CD4-positive, alpha-beta memory T cell (primary cell): ENCODE measurements at regions not wholly inside any gene's neighbourhood (a gene's known extent, or its start where the extent isn't known, plus 50 kb on each side); places are given as distances from the start of the nearest gene placed in this dataset.

Source experiments
- CTCF ChIA-PET: fragments of 350-600 bp; sonication (Branson Sonifier 250); formaldehyde crosslinking; loops from one replicate; lab custom pipeline; 2021; ENCODE audit warnings: inconsistent platforms; ENCODE audit not compliant: partially characterized antibody; lab: Charles Lee
- POLR2A ChIA-PET: fragments of 350-600 bp; sonication (Branson Sonifier 250); formaldehyde crosslinking; loops from one replicate; lab custom pipeline; 2021; ENCODE audit not compliant: partially characterized antibody; lab: Charles Lee
- DNase-seq, 5 donors: peaks; one replicate each; pipeline versions ENCODE4 v3.0.0 to v3.0.0-alpha.2; 2020 to 2022; ENCODE audit warnings: mixed read lengths in 1 of 5
- H3K27ac ChIP-seq: one replicate; pipeline ENCODE4 v1.7.0; 2013; ENCODE audit warnings: low read depth, low read length
- H3K27me3 ChIP-seq: 2 replicates; pipeline ENCODE4 v1.7.0; 2013; ENCODE audit warnings: mild to moderate bottlenecking, low read length, moderate library complexity; ENCODE audit not compliant: insufficient read depth
- H3K36me3 ChIP-seq: 2 replicates; pipeline ENCODE4 v1.7.0; 2013; ENCODE audit warnings: mild to moderate bottlenecking, low read length, moderate library complexity; ENCODE audit not compliant: insufficient read depth
- H3K4me1 ChIP-seq: 2 replicates; pipeline ENCODE4 v1.7.0; 2013; ENCODE audit warnings: mild to moderate bottlenecking, low read length, moderate library complexity; ENCODE audit not compliant: insufficient read depth
- H3K4me3 ChIP-seq, 2 donors: one replicate each; pipeline ENCODE4 v1.7.0; 2013; ENCODE audit warnings: low read length in 2 of 2, mild to moderate bottlenecking in 1 of 2
- H3K9me3 ChIP-seq, 2 donors: one replicate each; pipeline ENCODE4 v1.7.0; 2013; ENCODE audit warnings: low read length in 2 of 2, control low read depth in 1 of 2; ENCODE audit not compliant: control insufficient read depth in 1 of 2
- H3K27ac Mint-ChIP-seq, 7 donors: one replicate each; pipeline ENCODE4 v1.8.0; 2020 to 2021; ENCODE audit warnings: mixed read lengths in 7 of 7, mild to moderate bottlenecking in 6 of 7, inconsistent platforms in 3 of 7, moderate library complexity in 3 of 7
- H3K27me3 Mint-ChIP-seq, 2 donors: one replicate each; pipeline ENCODE4 v1.8.0; 2020 to 2021; ENCODE audit warnings: mixed read lengths in 2 of 2
- H3K36me3 Mint-ChIP-seq, 2 donors: one replicate each; pipeline ENCODE4 v1.8.0; 2020 to 2021; ENCODE audit warnings: mixed read lengths in 2 of 2, inconsistent platforms in 1 of 2, mild to moderate bottlenecking in 1 of 2
- H3K4me1 Mint-ChIP-seq, 4 donors: one replicate each; pipeline ENCODE4 v1.8.0; 2020 to 2021; ENCODE audit warnings: mixed read lengths in 4 of 4, mild to moderate bottlenecking in 1 of 4
- H3K4me3 Mint-ChIP-seq, 8 donors: one replicate each; pipeline ENCODE4 v1.8.0; 2020 to 2021; ENCODE audit warnings: mixed read lengths in 8 of 8, mild to moderate bottlenecking in 7 of 8, moderate library complexity in 6 of 8, inconsistent platforms in 3 of 8
- H3K9me3 Mint-ChIP-seq, 8 donors: one replicate each; pipeline ENCODE4 v1.8.0; 2020 to 2021; ENCODE audit warnings: mixed read lengths in 8 of 8, mild to moderate bottlenecking in 5 of 8, inconsistent platforms in 3 of 8, moderate library complexity in 1 of 8
- intact Hi-C: fragments of 100-400 bp; cut with micrococcal nuclease; formaldehyde crosslinking; loops from one replicate; pipeline ENCODE4 v1.15.1; 2023

- intact Hi-C loops = no loop called here
- H3K9me3 ChIP-seq = no peaks in the 10 kb centered on the region
- H3K4me1 ChIP-seq = no peaks in the 10 kb centered on the region
- H3K27me3 ChIP-seq = no peaks in the 10 kb centered on the region
- Mint-ChIP-seq H3K27me3 (no peaks in the 10 kb centered on the region), H3K27ac (no peak overlapping the region), H3K36me3 (no peaks in the 10 kb centered on the region), H3K4me1 (no peaks in the 10 kb centered on the region), H3K4me3 (no peak overlapping the region), H3K9me3 (peaks cover 0 to 15% (median 11%) of the 10 kb centered on the region in 8 donors)
- POLR2A ChIA-PET = no interaction called here
- no peak for DNase-seq
- H3K36me3 ChIP-seq = no peaks in the 10 kb centered on the region
- no peak overlapping the region for H3K27ac ChIP-seq
- CTCF ChIA-PET = no interaction called here
- H3K4me3 ChIP-seq = no peak overlapping the region
Observed at GRCh38 chr4:57460967-57461366, 350.8 kb upstream of the IGFBP7 start.

GRCh38 chr4:57448901-57449300, 338.7 kb upstream of the IGFBP7 start:
- POLR2A ChIA-PET = no interaction called here

DNA sequence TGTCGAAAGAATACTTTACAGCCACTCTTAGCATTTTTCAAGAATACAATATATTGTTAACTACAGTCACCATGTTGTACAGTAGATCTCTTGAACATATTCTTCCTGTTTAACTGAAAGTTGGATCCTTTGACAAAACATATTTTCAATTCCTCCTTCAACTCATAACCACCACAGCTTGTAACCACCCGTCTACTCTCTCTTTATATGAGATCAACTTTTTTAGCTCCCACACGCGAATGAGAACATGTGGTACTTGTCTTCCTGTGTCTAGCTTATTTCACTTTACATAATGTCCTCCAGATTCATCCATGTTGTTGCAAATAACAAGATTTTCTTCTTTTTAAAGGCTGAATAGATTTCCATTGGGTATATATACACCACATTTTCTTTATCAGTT, 338.3 kb upstream of the IGFBP7 start:
- no peaks in the 10 kb centered on the region for H3K9me3 ChIP-seq
- no peaks in the 10 kb centered on the region for H3K27me3 Mint-ChIP-seq
- no peak overlapping the region for H3K4me3 Mint-ChIP-seq
- H3K36me3 ChIP-seq = no peaks in the 10 kb centered on the region
- H3K27ac ChIP-seq = no peak overlapping the region
- ChIA-PET POLR2A (no interaction called here), CTCF (no interaction called here)
- no peak overlapping the region for H3K27ac Mint-ChIP-seq
- DNase-seq = no peak
- intact Hi-C loops = no loop called here
- H3K4me1 ChIP-seq = no peaks in the 10 kb centered on the region
- H3K36me3 Mint-ChIP-seq = no peaks in the 10 kb centered on the region
- H3K4me1 Mint-ChIP-seq = no peaks in the 10 kb centered on the region
- H3K4me3 ChIP-seq = no peak overlapping the region
- no peaks in the 10 kb centered on the region for H3K27me3 ChIP-seq
- H3K9me3 Mint-ChIP-seq = peaks cover 0 to 17% (median 6%) of the 10 kb centered on the region in 8 donors

More at GRCh38 chr4:57448901-57449300, 338.7 kb upstream of the IGFBP7 start:
- Histone ChIP-seq H3K27me3 (no peaks in the 10 kb centered on the region), H3K4me3 (no peak overlapping the region), H3K36me3 (no peaks in the 10 kb centered on the region), H3K9me3 (no peaks in the 10 kb centered on the region), H3K4me1 (no peaks in the 10 kb centered on the region), H3K27ac (no peak overlapping the region)
- intact Hi-C loops = no loop called here
- Mint-ChIP-seq H3K4me3 (no peak overlapping the region), H3K4me1 (no peaks in the 10 kb centered on the region), H3K27ac (no peak overlapping the region), H3K9me3 (peaks cover 0 to 20% (median 6%) of the 10 kb centered on the region in 8 donors), H3K36me3 (no peaks in the 10 kb centered on the region), H3K27me3 (no peaks in the 10 kb centered on the region)
- CTCF ChIA-PET = no interaction called here
- DNase-seq = no peak

DNA sequence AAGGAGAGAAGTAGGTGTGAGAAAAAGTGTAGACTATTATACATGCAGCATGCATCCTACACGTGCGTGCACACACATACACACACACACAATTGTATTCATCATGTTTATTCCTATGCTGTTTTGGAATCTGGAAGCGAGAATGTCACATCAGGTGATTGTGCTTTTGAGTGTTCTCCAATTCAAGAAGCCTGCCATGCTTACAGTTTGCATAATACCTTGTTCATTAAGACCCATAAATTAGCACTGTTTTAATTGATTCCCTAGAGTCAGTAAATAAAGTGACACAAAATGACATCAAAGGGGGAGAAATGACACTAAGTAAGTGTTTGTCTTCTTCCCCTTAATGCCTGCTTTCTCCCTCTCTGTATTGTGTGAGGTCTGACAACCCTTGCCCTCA, 336.1 kb upstream of the IGFBP7 start:
- Histone ChIP-seq H3K27ac (no peak overlapping the region), H3K9me3 (no peaks in the 10 kb centered on the region), H3K4me1 (no peaks in the 10 kb centered on the region), H3K27me3 (no peaks in the 10 kb centered on the region), H3K4me3 (no peak overlapping the region), H3K36me3 (no peaks in the 10 kb centered on the region)
- Mint-ChIP-seq H3K4me1 (no peaks in the 10 kb centered on the region), H3K27ac (no peak overlapping the region), H3K4me3 (no peak overlapping the region), H3K36me3 (no peaks in the 10 kb centered on the region), H3K9me3 (peaks cover 0 to 8% (median 2%) of the 10 kb centered on the region in 8 donors), H3K27me3 (no peaks in the 10 kb centered on the region)
- ChIA-PET POLR2A (no interaction called here), CTCF (no interaction called here)
- intact Hi-C loops = no loop called here
- DNase-seq = no peak

DNA sequence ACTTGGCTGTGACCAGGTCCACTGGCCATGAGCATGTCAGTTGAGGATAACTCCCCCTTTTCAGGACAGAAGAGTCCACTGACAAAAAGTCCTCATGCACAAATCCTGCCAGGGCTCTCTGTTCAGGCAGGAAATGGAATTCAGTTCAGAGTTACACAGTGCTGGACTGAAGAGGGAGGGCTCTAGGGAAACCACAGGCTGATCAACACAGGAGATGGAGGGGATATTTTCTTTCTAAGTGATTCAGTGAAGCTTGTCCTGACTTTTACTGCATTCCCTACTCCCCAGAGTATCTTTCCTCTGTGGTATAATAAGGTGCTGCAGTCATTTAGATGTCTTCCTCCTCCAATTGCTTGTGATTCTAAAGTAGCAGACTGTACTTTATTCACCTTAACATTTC, 335.5 kb upstream of the IGFBP7 start:
- Histone ChIP-seq H3K27me3 (no peaks in the 10 kb centered on the region), H3K27ac (no peak overlapping the region), H3K9me3 (no peaks in the 10 kb centered on the region), H3K36me3 (no peaks in the 10 kb centered on the region), H3K4me1 (no peaks in the 10 kb centered on the region), H3K4me3 (no peak overlapping the region)
- Mint-ChIP-seq H3K4me3 (no peak overlapping the region), H3K4me1 (no peaks in the 10 kb centered on the region), H3K27ac (no peak overlapping the region), H3K36me3 (no peaks in the 10 kb centered on the region), H3K27me3 (no peaks in the 10 kb centered on the region), H3K9me3 (peaks cover 0 to 6% (median 1%) of the 10 kb centered on the region in 8 donors)
- POLR2A ChIA-PET = no interaction called here
- intact Hi-C loops = no loop called here
- CTCF ChIA-PET = no interaction called here
- no peak for DNase-seq

DNA sequence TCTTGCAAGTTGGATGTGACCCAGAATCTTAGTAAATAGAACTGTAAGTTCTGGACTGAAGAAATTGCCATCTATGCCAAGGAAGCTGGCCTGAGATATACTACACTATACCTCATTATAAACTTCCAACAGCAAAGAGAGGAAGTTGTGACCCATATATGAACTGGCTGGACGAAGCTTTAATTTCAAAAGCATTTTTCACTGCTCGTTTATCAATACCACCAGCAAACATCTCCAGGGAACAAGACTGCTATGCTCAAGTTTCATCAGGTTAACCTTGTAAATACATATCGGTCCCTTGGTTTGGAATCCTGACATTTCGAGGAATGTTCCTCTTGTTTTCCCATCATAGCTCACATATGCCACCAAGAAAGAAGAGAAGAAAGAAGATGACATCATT, 334.5 kb upstream of the IGFBP7 start:
- ChIA-PET POLR2A (no interaction called here), CTCF (no interaction called here)
- Histone ChIP-seq H3K4me3 (no peak overlapping the region), H3K9me3 (no peaks in the 10 kb centered on the region), H3K27me3 (no peaks in the 10 kb centered on the region), H3K27ac (no peak overlapping the region), H3K36me3 (no peaks in the 10 kb centered on the region), H3K4me1 (no peaks in the 10 kb centered on the region)
- H3K27ac Mint-ChIP-seq = no peak overlapping the region
- H3K27me3 Mint-ChIP-seq = no peaks in the 10 kb centered on the region
- intact Hi-C loops = no loop called here
- peak in 1 of 5 donors; percentile 28 for DNase-seq
- no peaks in the 10 kb centered on the region for H3K4me1 Mint-ChIP-seq
- peaks cover 0 to 4% (median 0%) of the 10 kb centered on the region in 8 donors for H3K9me3 Mint-ChIP-seq
- no peak overlapping the region for H3K4me3 Mint-ChIP-seq
- no peaks in the 10 kb centered on the region for H3K36me3 Mint-ChIP-seq

DNA sequence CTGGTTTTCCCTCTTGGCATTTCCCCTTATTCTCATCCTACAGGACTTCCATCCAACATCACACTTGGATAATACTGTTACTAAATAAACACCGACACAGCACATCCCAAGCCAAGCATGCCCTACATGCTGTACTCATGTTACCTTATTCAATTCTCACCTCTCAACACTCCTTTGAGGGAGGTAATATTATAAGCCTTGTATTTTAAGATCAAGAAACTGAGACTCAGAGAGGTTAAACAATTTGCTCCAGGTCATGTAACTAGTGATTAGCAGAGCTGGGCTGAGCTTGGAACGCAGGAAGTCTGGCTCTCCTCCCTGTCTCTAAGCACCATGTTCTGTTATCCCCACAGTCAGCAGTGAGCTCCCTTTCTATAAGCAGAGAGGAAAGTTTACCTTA, 333.6 kb upstream of the IGFBP7 start:
- Histone ChIP-seq H3K27ac (no peak overlapping the region), H3K9me3 (no peaks in the 10 kb centered on the region), H3K4me3 (no peak overlapping the region), H3K27me3 (no peaks in the 10 kb centered on the region), H3K36me3 (no peaks in the 10 kb centered on the region), H3K4me1 (no peaks in the 10 kb centered on the region)
- Mint-ChIP-seq H3K4me3 (peak overlapping the region in 1 of 8 donors; percentile 13), H3K27ac (peak overlapping the region in 1 of 7 donors; percentile 57), H3K9me3 (peaks cover 0 to 4% (median 0%) of the 10 kb centered on the region in 8 donors), H3K4me1 (no peaks in the 10 kb centered on the region), H3K36me3 (no peaks in the 10 kb centered on the region), H3K27me3 (no peaks in the 10 kb centered on the region)
- intact Hi-C loops = no loop called here
- DNase-seq = no peak
- ChIA-PET POLR2A (no interaction called here), CTCF (no interaction called here)

DNA sequence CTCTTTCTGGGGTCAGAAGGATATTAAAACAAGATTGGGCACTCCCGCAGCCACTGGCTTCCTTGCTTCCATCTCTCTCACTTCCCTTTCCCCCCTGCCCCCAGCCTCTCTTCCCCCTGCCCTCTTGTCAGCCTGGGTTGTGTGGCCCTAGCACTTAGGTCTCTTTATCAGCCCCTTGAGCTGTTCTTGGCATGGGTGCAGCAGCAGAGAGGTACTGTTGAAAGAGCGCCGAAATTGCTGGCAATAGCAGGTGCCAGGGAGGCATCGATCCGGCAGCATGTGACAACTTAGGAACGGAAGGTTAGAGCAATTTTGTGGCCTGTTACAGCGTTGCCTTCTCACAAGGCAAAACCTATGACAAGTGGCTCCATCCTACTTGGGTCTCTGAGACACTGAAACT, 333.1 kb upstream of the IGFBP7 start:
- Histone ChIP-seq H3K36me3 (no peaks in the 10 kb centered on the region), H3K27me3 (no peaks in the 10 kb centered on the region), H3K9me3 (no peaks in the 10 kb centered on the region), H3K27ac (no peak overlapping the region), H3K4me3 (no peak overlapping the region), H3K4me1 (no peaks in the 10 kb centered on the region)
- Mint-ChIP-seq H3K9me3 (peaks cover 0 to 4% (median 0%) of the 10 kb centered on the region in 8 donors), H3K36me3 (no peaks in the 10 kb centered on the region), H3K4me1 (no peaks in the 10 kb centered on the region), H3K27ac (no peak overlapping the region), H3K4me3 (no peak overlapping the region), H3K27me3 (no peaks in the 10 kb centered on the region)
- ChIA-PET CTCF (no interaction called here), POLR2A (no interaction called here)
- DNase-seq = no peak
- intact Hi-C loops = no loop called here
